ENCODE measurements at regions not wholly inside any gene's neighbourhood (a gene's known extent, or its start where the extent isn't known, plus 50 kb on each side); places are given as distances from the start of the nearest gene placed in this dataset.
"Not testable (repeated sequence)": the region's sequence is repeated elsewhere in the genome, so short reads cannot be mapped to it uniquely, and the experiment has no call there.

DNA sequence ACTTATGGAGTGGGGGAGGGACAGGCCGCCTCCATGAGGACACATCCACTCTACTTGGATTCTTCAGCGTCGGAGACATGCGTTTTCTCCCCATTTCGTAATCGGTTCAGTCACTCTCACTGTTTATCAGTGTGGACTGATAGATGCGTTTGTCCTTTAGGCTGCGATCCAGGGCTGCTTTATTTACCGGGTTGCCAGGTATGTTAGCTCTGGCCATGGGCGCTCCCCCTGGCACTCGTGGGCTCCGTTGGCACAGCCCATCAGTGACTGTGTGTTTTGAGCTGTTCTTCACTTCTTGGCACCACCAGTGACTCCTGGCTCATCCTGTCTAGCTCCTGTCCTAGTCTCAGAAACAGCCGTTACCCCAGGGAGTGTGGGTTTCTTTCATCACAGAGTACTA lies 1203.3 kb downstream of the BRD1 start:
- no peak for DNase-seq
- Histone ChIP-seq H3K9me2 (replicated peaks; ENCODE audit: insufficient read depth, low read length) (no peaks in the 10 kb centered on the region), H3K4me1 (ENCODE audit: low read length) (no peaks in the 10 kb centered on the region), H3K27me3 (replicated peaks; ENCODE audit: insufficient read depth, low read length) (no peaks in the 10 kb centered on the region), H3F3A (ENCODE audit: insufficient read depth, low read length) (no peaks in the 10 kb centered on the region), H3K36me3 (replicated peaks; ENCODE audit: insufficient read depth, low read length) (no peaks in the 10 kb centered on the region), H3K4me3 (ENCODE audit: low read length) (no peak overlapping the region), H2AFZ (ENCODE audit: low read length) (no peak overlapping the region), H3K9me3 (replicated peaks; ENCODE audit: insufficient read depth, low read length) (no peaks in the 10 kb centered on the region), H4K20me1 (ENCODE audit: insufficient read depth, low read length) (no peaks in the 10 kb centered on the region), H3K4me2 (ENCODE audit: low read depth, low read length) (no peak overlapping the region), H3K27ac (ENCODE audit: low read length) (no peak overlapping the region), H3K9ac (ENCODE audit: low read length) (no peak overlapping the region), H3K79me2 (ENCODE audit: low read length) (peaks cover 51% of the 10 kb centered on the region)
- TF ChIP-seq EZH2 (optimal IDR thresholded peaks at IDR 0.05; ENCODE audit: low read depth, low read length) = no peak
- TF ChIP-seq EZH2phosphoT487 (IDR thresholded peaks at IDR 0.05; ENCODE audit: low read length) = no peak
- TF ChIP-seq, protein P1, sequence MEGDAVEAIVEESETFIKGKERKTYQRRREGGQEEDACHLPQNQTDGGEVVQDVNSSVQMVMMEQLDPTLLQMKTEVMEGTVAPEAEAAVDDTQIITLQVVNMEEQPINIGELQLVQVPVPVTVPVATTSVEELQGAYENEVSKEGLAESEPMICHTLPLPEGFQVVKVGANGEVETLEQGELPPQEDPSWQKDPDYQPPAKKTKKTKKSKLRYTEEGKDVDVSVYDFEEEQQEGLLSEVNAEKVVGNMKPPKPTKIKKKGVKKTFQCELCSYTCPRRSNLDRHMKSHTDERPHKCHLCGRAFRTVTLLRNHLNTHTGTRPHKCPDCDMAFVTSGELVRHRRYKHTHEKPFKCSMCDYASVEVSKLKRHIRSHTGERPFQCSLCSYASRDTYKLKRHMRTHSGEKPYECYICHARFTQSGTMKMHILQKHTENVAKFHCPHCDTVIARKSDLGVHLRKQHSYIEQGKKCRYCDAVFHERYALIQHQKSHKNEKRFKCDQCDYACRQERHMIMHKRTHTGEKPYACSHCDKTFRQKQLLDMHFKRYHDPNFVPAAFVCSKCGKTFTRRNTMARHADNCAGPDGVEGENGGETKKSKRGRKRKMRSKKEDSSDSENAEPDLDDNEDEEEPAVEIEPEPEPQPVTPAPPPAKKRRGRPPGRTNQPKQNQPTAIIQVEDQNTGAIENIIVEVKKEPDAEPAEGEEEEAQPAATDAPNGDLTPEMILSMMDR (IDR thresholded peaks at IDR 0.05; ENCODE audit: low read length) = no peak

DNA sequence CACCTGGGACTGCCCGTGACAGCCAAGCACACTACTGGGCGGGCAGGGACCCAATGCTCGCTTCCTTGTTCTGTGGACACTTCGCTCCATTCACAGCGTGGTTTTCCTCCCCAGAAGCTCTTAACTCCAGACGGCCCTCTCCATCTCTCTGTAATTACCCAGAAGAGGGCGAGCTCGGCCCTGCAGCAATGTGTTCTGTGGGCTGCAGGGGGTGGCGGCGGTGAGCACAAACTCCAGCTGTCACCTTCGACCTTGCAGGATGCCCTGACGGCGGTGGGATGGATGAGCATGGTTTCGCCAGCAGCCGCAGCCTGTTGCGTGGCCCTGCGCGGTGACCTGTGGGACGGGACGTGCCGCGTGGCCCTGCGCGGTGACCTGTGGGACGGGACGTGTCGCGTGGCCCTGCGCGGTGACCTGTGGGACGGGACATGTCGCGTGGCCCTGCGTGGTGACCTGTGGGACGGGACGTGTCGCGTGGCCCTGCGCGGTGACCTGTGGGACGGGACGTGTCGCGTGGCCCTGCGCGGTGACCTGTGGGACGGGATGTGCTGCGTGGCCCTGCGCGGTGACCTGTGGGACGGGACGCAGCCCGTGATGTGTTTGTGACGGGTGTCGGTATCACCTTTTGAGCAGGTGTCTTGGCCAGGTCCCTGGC lies 1204.7 kb downstream of the BRD1 start:
- TF ChIP-seq EZH2 (optimal IDR thresholded peaks at IDR 0.05; ENCODE audit: low read depth, low read length) (no peak), EZH2phosphoT487 (IDR thresholded peaks at IDR 0.05; ENCODE audit: low read length) (no peak)
- TF ChIP-seq, protein P1 (IDR thresholded peaks at IDR 0.05; ENCODE audit: low read length) = no peak
- H3K27ac ChIP-seq (ENCODE audit: low read length) = no peak overlapping the region
- no peaks in the 10 kb centered on the region for H3K36me3 ChIP-seq (replicated peaks; ENCODE audit: insufficient read depth, low read length)
- H2AFZ ChIP-seq (ENCODE audit: low read length) = no peak overlapping the region
- H3K9me2 ChIP-seq (replicated peaks; ENCODE audit: insufficient read depth, low read length) = no peaks in the 10 kb centered on the region
- H3K27me3 ChIP-seq (replicated peaks; ENCODE audit: insufficient read depth, low read length) = no peaks in the 10 kb centered on the region
- no peak overlapping the region for H3K9ac ChIP-seq (ENCODE audit: low read length)
- no peaks in the 10 kb centered on the region for H4K20me1 ChIP-seq (ENCODE audit: insufficient read depth, low read length)
- H3K4me2 ChIP-seq (ENCODE audit: low read depth, low read length) = no peak overlapping the region
- H3K79me2 ChIP-seq (ENCODE audit: low read length) = peaks cover 44% of the 10 kb centered on the region
- no peaks in the 10 kb centered on the region for H3K9me3 ChIP-seq (replicated peaks; ENCODE audit: insufficient read depth, low read length)
- no peak overlapping the region for H3K4me3 ChIP-seq (ENCODE audit: low read length)
- no peaks in the 10 kb centered on the region for H3F3A ChIP-seq (ENCODE audit: insufficient read depth, low read length)
- no peak for DNase-seq
- no peaks in the 10 kb centered on the region for H3K4me1 ChIP-seq (ENCODE audit: low read length)

DNA sequence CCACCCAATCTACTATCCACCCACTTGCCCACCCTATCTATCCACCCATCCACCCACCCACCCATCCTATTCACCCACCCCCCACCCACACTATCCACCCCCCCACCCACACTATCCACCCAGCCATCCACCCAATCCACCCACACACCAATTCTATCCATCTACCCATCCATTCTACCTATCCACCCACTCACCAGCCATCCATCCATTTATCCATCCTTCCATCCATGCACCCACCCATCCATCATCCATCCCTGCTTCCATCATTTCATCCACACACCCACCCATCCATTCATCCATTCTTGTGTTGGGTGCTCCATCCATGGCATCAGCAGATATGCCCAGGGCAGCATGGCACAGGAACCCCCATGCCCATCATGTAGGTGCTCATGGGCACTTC lies 1206.6 kb downstream of the BRD1 start:
- Histone ChIP-seq H3K4me2 (ENCODE audit: low read depth, low read length) (no peak overlapping the region), H3K27ac (ENCODE audit: low read length) (no peak overlapping the region), H3K79me2 (ENCODE audit: low read length) (peaks cover 32% of the 10 kb centered on the region), H3K9me3 (replicated peaks; ENCODE audit: insufficient read depth, low read length) (no peaks in the 10 kb centered on the region), H3K27me3 (replicated peaks; ENCODE audit: insufficient read depth, low read length) (no peaks in the 10 kb centered on the region), H3F3A (ENCODE audit: insufficient read depth, low read length) (no peaks in the 10 kb centered on the region), H2AFZ (ENCODE audit: low read length) (no peak overlapping the region), H3K9me2 (replicated peaks; ENCODE audit: insufficient read depth, low read length) (no peaks in the 10 kb centered on the region), H3K9ac (ENCODE audit: low read length) (no peak overlapping the region), H3K4me1 (ENCODE audit: low read length) (no peaks in the 10 kb centered on the region), H4K20me1 (ENCODE audit: insufficient read depth, low read length) (no peaks in the 10 kb centered on the region), H3K36me3 (replicated peaks; ENCODE audit: insufficient read depth, low read length) (no peaks in the 10 kb centered on the region), H3K4me3 (ENCODE audit: low read length) (no peak overlapping the region)
- no peak for TF ChIP-seq EZH2phosphoT487 (IDR thresholded peaks at IDR 0.05; ENCODE audit: low read length)
- TF ChIP-seq, protein P1 (IDR thresholded peaks at IDR 0.05; ENCODE audit: low read length) = no peak
- DNase-seq = no peak

DNA sequence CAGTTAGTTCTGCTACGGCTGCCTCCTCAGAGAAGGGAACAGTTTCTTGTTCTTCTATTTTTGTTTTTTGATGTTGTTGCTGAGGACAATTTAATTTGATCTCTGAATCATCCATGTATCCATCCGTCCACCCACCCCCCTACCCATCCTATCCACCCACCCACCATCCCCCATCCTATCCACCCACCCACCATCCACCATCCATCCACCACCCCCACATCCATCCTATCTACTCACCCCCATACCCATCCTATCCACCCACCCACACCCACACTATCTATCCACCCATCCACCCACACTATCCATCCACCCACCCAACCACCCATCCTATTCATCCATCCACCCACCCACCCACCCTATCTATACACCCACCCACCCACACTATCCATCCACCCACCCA lies 1207.2 kb downstream of the BRD1 start:
- H3K27me3 ChIP-seq (replicated peaks; ENCODE audit: insufficient read depth, low read length); H3K27ac ChIP-seq (ENCODE audit: low read length); DNase-seq; H3F3A ChIP-seq (ENCODE audit: insufficient read depth, low read length); H3K4me1 ChIP-seq (ENCODE audit: low read length); H3K9ac ChIP-seq (ENCODE audit: low read length); H3K9me3 ChIP-seq (replicated peaks; ENCODE audit: insufficient read depth, low read length); H3K4me3 ChIP-seq (ENCODE audit: low read length); H4K20me1 ChIP-seq (ENCODE audit: insufficient read depth, low read length); H3K9me2 ChIP-seq (replicated peaks; ENCODE audit: insufficient read depth, low read length); H2AFZ ChIP-seq (ENCODE audit: low read length); H3K36me3 ChIP-seq (replicated peaks; ENCODE audit: insufficient read depth, low read length); H3K4me2 ChIP-seq (ENCODE audit: low read depth, low read length): not testable (repeated sequence)
- peaks cover 27% of the 10 kb centered on the region for H3K79me2 ChIP-seq (ENCODE audit: low read length)

All from MM.1S (cell line).